ENCODE measurements at regions not wholly inside any gene's neighbourhood (a gene's known extent, or its start where the extent isn't known, plus 50 kb on each side); places are given as distances from the start of the nearest gene placed in this dataset.

DNA sequence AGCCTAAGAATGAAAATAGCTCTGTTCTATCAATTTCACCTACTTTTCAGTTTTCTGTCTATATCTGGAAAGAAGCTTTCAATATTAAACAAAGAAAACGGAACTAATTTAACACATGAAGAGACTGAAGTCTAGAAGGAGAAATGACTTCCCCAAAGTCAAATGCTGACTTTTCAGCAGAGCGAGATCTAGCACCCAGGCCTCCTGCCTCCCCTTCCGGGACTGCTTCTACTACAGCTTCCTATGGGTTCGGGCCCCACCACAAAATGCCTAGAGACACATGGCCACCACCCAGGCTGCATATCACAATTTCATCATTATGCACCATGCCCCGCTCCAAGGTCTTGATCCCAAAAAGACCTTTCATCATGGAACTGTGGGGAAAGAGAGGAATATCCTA lies 104.5 kb downstream of the SST start:
- TF ChIP-seq, protein P1, sequence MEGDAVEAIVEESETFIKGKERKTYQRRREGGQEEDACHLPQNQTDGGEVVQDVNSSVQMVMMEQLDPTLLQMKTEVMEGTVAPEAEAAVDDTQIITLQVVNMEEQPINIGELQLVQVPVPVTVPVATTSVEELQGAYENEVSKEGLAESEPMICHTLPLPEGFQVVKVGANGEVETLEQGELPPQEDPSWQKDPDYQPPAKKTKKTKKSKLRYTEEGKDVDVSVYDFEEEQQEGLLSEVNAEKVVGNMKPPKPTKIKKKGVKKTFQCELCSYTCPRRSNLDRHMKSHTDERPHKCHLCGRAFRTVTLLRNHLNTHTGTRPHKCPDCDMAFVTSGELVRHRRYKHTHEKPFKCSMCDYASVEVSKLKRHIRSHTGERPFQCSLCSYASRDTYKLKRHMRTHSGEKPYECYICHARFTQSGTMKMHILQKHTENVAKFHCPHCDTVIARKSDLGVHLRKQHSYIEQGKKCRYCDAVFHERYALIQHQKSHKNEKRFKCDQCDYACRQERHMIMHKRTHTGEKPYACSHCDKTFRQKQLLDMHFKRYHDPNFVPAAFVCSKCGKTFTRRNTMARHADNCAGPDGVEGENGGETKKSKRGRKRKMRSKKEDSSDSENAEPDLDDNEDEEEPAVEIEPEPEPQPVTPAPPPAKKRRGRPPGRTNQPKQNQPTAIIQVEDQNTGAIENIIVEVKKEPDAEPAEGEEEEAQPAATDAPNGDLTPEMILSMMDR (IDR thresholded peaks at IDR 0.05), result no peak
- TF ChIP-seq POLR2A (IDR thresholded peaks at IDR 0.05), result no peak
